HCT116 (cell line): ENCODE measurements at regions not wholly inside any gene's neighbourhood (a gene's known extent, or its start where the extent isn't known, plus 50 kb on each side); places are given as distances from the start of the nearest gene placed in this dataset.

Source experiments
- ATAC-seq: fragments of 200-7000 bp; cut with Tn5 transposase; 2 replicates; pipeline ENCODE4 v1.9.1; 2020; ENCODE audit warnings: mild to moderate bottlenecking, moderate library complexity
- BruUV-seq: library from RNA; stranded (reverse); fragments of 400-500 nt; replicated peaks from 2 replicates; lab custom pipeline; 2021; lab: Mats Ljungman, UMichigan
- CTCF ChIA-PET: fragments of 300-600 bp; sonication (Branson Sonifier 250); formaldehyde crosslinking; loops from one replicate; lab custom pipeline; 2021; ENCODE audit warnings: antibody characterized with exemption; lab: Charles Lee
- POLR2A ChIA-PET: fragments of 300-600, 350-600 bp; sonication (Branson Sonifier 250); formaldehyde crosslinking; loops from one replicate; lab custom pipeline; 2021; ENCODE audit warnings: antibody characterized with exemption; lab: Charles Lee
- RAD21 ChIA-PET, 2 experiments: fragments of 300-600 bp; sonication (Branson Sonifier 250); formaldehyde crosslinking; loops; one replicate each; lab custom pipeline; 2023; ENCODE audit warnings: low total read pairs in 2 of 2; ENCODE audit not compliant: uncharacterized antibody in 2 of 2, unreplicated experiment in 2 of 2, low non-redundant PET in 1 of 2; lab: Charles Lee
- DNase-seq: peaks from one replicate; pipeline ENCODE4 v3.0.0-alpha.2; 2010; ENCODE audit warnings: low read depth, low spot score
- H2AFZ ChIP-seq: fragments of 200-600 bp; shearing (Covaris generic), sonication (generic); 2 replicates; pipeline ENCODE4 v1.6.1; 2017; ENCODE audit warnings: low read depth, mixed run types, mixed read lengths, antibody characterized with exemption, low read length; ENCODE audit not compliant: poor library complexity, severe bottlenecking
- H3K27ac ChIP-seq: 2 replicates; pipeline ENCODE4 v1.5.1; 2012; ENCODE audit warnings: low read depth, low read length
- H3K27me3 ChIP-seq: fragments of 200-600 bp; sonication (generic); 2 replicates; pipeline ENCODE4 v1.6.1; 2016; ENCODE audit warnings: mixed run types, low read length, mixed read lengths; ENCODE audit not compliant: insufficient read depth
- H3K36me3 ChIP-seq, 2 experiments: fragments of 200-500 bp in 1 of 2; fragments of 200-600 bp in 1 of 2; sonication (Bioruptor generic) in 1 of 2; sonication (generic) in 1 of 2; 2 replicates each; pipeline versions ENCODE4 v1.5.1 to v1.6.1; 2014 to 2016; ENCODE audit warnings: low read length in 2 of 2, inconsistent platforms in 1 of 2, mixed read lengths in 1 of 2, mixed run types in 1 of 2; ENCODE audit not compliant: insufficient read depth in 2 of 2, control insufficient read depth in 1 of 2
- H3K4me1 ChIP-seq, 2 experiments: fragments of 200-600 bp in 1 of 2; sonication (generic) in 1 of 2; 2 replicates each; pipeline versions ENCODE4 v1.5.1 to v1.6.1; 2012 to 2017; ENCODE audit warnings: low read length in 2 of 2, inconsistent platforms in 1 of 2, mild to moderate bottlenecking in 1 of 2, mixed read lengths in 1 of 2, mixed run types in 1 of 2, moderate library complexity in 1 of 2; ENCODE audit not compliant: insufficient read depth in 2 of 2, control insufficient read depth in 1 of 2
- H3K4me2 ChIP-seq: fragments of 200-600 bp; sonication (generic); 2 replicates; pipeline ENCODE4 v1.6.1; 2017; ENCODE audit warnings: mixed run types, low read length, mixed read lengths
- H3K4me3 ChIP-seq, 2 experiments: fragments of 200-600 bp in 1 of 2; sonication (generic) in 1 of 2; replicated peaks in 1 of 2; 2 replicates each; pipeline ENCODE4 v1.5.1; 2011 to 2016; ENCODE audit warnings: low read length in 2 of 2, control low read depth in 1 of 2, low read depth in 1 of 2, mild to moderate bottlenecking in 1 of 2, mixed read lengths in 1 of 2, mixed run types in 1 of 2
- H3K79me2 ChIP-seq: fragments of 200-600 bp; sonication (generic); 2 replicates; pipeline ENCODE4 v1.6.1; 2017; ENCODE audit warnings: mild to moderate bottlenecking, mixed run types, low read length, moderate library complexity, mixed read lengths; ENCODE audit not compliant: insufficient read depth
- H3K9ac ChIP-seq: fragments of 200-600 bp; sonication (generic); 2 replicates; pipeline ENCODE4 v1.6.1; 2016; ENCODE audit warnings: low read length, mixed read lengths
- H3K9me2 ChIP-seq: fragments of 200-600 bp; sonication (generic), shearing (Covaris generic); 2 replicates; pipeline ENCODE4 v1.6.1; 2017; ENCODE audit warnings: mixed run types, mild to moderate bottlenecking, moderate library complexity; ENCODE audit not compliant: insufficient read depth
- H3K9me3 ChIP-seq, 2 experiments: fragments of 200-500 bp in 1 of 2; fragments of 200-600 bp in 1 of 2; sonication (Bioruptor generic) in 1 of 2; sonication (generic) in 1 of 2; 2 replicates each; pipeline ENCODE4 v1.6.1; 2014 to 2017; ENCODE audit warnings: low read length in 2 of 2, mixed read lengths in 2 of 2, inconsistent platforms in 1 of 2, low read depth in 1 of 2, mild to moderate bottlenecking in 1 of 2, mixed run types in 1 of 2, moderate library complexity in 1 of 2; ENCODE audit not compliant: control insufficient read depth in 1 of 2, insufficient read depth in 1 of 2
- H4K20me1 ChIP-seq: fragments of 200-600 bp; sonication (generic), shearing (Covaris generic); 2 replicates; pipeline ENCODE4 v1.6.1; 2017; ENCODE audit warnings: mixed run types, mild to moderate bottlenecking, moderate library complexity; ENCODE audit not compliant: insufficient read depth
- CBX3 ChIP-seq: IDR thresholded peaks from 2 replicates; pipeline ENCODE4 v1.6.1; 2012; ENCODE audit warnings: low read depth
- CTCF ChIP-seq, 3 experiments: fragments of 200-600 bp in 1 of 3; sonication (generic) in 1 of 3; IDR thresholded peaks in 2 of 3; conservative IDR thresholded peaks in 1 of 3; 2 replicates each; pipeline ENCODE4 v1.5.1; 2012 to 2017; ENCODE audit warnings: low read depth in 2 of 3, low read length in 2 of 3, antibody characterized with exemption in 1 of 3, borderline replicate concordance in 1 of 3, control low read depth in 1 of 3, mild to moderate bottlenecking in 1 of 3, mixed read lengths in 1 of 3, mixed run types in 1 of 3, moderate library complexity in 1 of 3; ENCODE audit not compliant: insufficient read depth in 1 of 3
- ELF1 ChIP-seq: IDR thresholded peaks from 2 replicates; pipeline ENCODE4 v1.6.1; 2012; ENCODE audit warnings: low read depth, borderline replicate concordance
- EZH2 ChIP-seq: fragments of 200-600 bp; sonication (generic); IDR thresholded peaks from 2 replicates; pipeline ENCODE4 v1.6.1; 2017; ENCODE audit warnings: antibody characterized with exemption, mixed run types
- FOSL1 ChIP-seq: IDR thresholded peaks from 2 replicates; pipeline ENCODE4 v1.6.1; 2012; ENCODE audit warnings: low read depth
- POLR2A ChIP-seq: IDR thresholded peaks from 2 replicates; pipeline ENCODE4 v1.7.0; 2011; ENCODE audit warnings: borderline replicate concordance; ENCODE audit not compliant: insufficient read depth, insufficient read length; ENCODE audit errors: extremely low read depth
- POLR2AphosphoS5 ChIP-seq: IDR thresholded peaks from 2 replicates; pipeline ENCODE4 v1.6.1; 2011; ENCODE audit warnings: mild to moderate bottlenecking, low read depth, low read length, moderate library complexity
- REST ChIP-seq: IDR thresholded peaks from 2 replicates; pipeline ENCODE4 v1.6.1; 2012; ENCODE audit warnings: low read depth
- SIN3A ChIP-seq: IDR thresholded peaks from 2 replicates; pipeline ENCODE4 v1.6.1; 2012; ENCODE audit warnings: low read depth
- SP1 ChIP-seq: IDR thresholded peaks from 2 replicates; pipeline ENCODE4 v1.6.1; 2012; ENCODE audit warnings: low read depth
- SRF ChIP-seq: IDR thresholded peaks from 2 replicates; pipeline ENCODE4 v1.6.1; 2012; ENCODE audit warnings: low read depth
- TCF7L2 ChIP-seq: IDR thresholded peaks from 2 replicates; pipeline ENCODE4 v1.7.0; 2011; ENCODE audit warnings: borderline replicate concordance, inconsistent platforms; ENCODE audit not compliant: insufficient read depth, insufficient read length; ENCODE audit errors: extremely low read depth
- ZBTB33 ChIP-seq: IDR thresholded peaks from 2 replicates; pipeline ENCODE4 v1.6.1; 2011; ENCODE audit warnings: mild to moderate bottlenecking, low read length, moderate library complexity; ENCODE audit not compliant: insufficient replicate concordance; ENCODE audit errors: extremely low read depth
- ZFX ChIP-seq: fragments of 450-650 bp; IDR thresholded peaks from 2 replicates; pipeline ENCODE4 v1.6.1; 2017
- intact Hi-C: fragments of 100-400 bp; cut with micrococcal nuclease; formaldehyde crosslinking; loops from 2 replicates; pipeline ENCODE4 v1.10.0; 2022

GRCh38 chr14:37698840-37699777 is 103.7 kb downstream of the TTC6 start (continued):
- TF ChIP-seq CBX3 (no peak), ZFX (no peak), REST (no peak), SRF (no peak), ELF1 (no peak), FOSL1 (no peak), TCF7L2 (no peak)

GRCh38 chr14:37707716-37708115 is 112.3 kb downstream of the TTC6 start:
- TF ChIP-seq CTCF (IDR thresholded peaks at IDR 0.05 in 2 of 3, conservative IDR thresholded peaks at IDR 0.05 in 1 of 3; ENCODE audit: borderline replicate concordance in 1 of 3, insufficient read depth in 1 of 3, low read depth in 2 of 3, low read length in 2 of 3) = no peak
- TF ChIP-seq ZBTB33 = no peak
- TF ChIP-seq SRF = no peak
- no peak for TF ChIP-seq FOSL1
- no peak for TF ChIP-seq SIN3A
- TF ChIP-seq SP1 = no peak
- no peak for TF ChIP-seq EZH2
- TF ChIP-seq POLR2AphosphoS5 = no peak
- TF ChIP-seq POLR2A = no peak
- CTCF ChIA-PET = interaction anchor here (1.0 to 3.9 kb wide), 3 partner anchors 11 to 196 kb away, joined by 3 to 65 read pairs (median 5); no protein-coding TSS in a partner anchor
- H4K20me1 ChIP-seq = no peaks in the 10 kb centered on the region
- no peak overlapping the region for H3K4me3 ChIP-seq
- H3K9ac ChIP-seq = no peak overlapping the region
- DNase-seq (no peak), ATAC-seq (no peak)
- RAD21 ChIA-PET = no interaction called here
- no peaks in the 10 kb centered on the region for H3K9me2 ChIP-seq
- H3K79me2 ChIP-seq = no peaks in the 10 kb centered on the region
- H3K4me1 ChIP-seq = no peaks in the 10 kb centered on the region
- no TSS peak for BruUV-seq
- H3K36me3 ChIP-seq = no peaks in the 10 kb centered on the region
- H3K9me3 ChIP-seq = no peaks in the 10 kb centered on the region
- no peak overlapping the region for H3K4me2 ChIP-seq
- H2AFZ ChIP-seq = no peak overlapping the region
- H3K27me3 ChIP-seq = no peaks in the 10 kb centered on the region
- no peak overlapping the region for H3K27ac ChIP-seq
- intact Hi-C loops = loop anchor here (10.0 kb wide), 1 partner anchor 463 kb away; no protein-coding TSS in a partner anchor
- POLR2A ChIA-PET = no interaction called here
